GOT3 (cell line): ENCODE measurements at regions not wholly inside any gene's neighbourhood (a gene's known extent, or its start where the extent isn't known, plus 50 kb on each side); places are given as distances from the start of the nearest gene placed in this dataset.
"Not testable (repeated sequence)": the region's sequence is repeated elsewhere in the genome, so short reads cannot be mapped to it uniquely, and the experiment has no call there.

ENCODE experiments used
- DNase-seq: peaks from one replicate; lab custom pipeline; 2025; ENCODE audit warnings: mixed read lengths; lab: John Stamatoyannopoulos, UW

GRCh38 chr12:73951956-73952703 lies 585.5 kb upstream of the ATXN7L3B start:
- DNase-seq, result no peak

GRCh38 chr12:73964641-73965040 lies 573.0 kb upstream of the ATXN7L3B start:
- no peak for DNase-seq

- no peak for DNase-seq
Measured at GRCh38 chr12:73973486-73973885, 564.1 kb upstream of the ATXN7L3B start.

- no peak for DNase-seq
Measured at GRCh38 chr12:73984552-73984951, 553.1 kb upstream of the ATXN7L3B start.

GRCh38 chr12:73991138-73991537 lies 546.5 kb upstream of the ATXN7L3B start:
- no peak for DNase-seq

- no peak for DNase-seq
Measured at GRCh38 chr12:73998894-73999293, 538.7 kb upstream of the ATXN7L3B start.

- no peak for DNase-seq
Measured at GRCh38 chr12:74015118-74015517, 522.5 kb upstream of the ATXN7L3B start.

- DNase-seq, result not testable (repeated sequence)
Measured at GRCh38 chr12:74016324-74016723, 521.3 kb upstream of the ATXN7L3B start.

GRCh38 chr12:74018849-74019248 lies 518.8 kb upstream of the ATXN7L3B start:
- no peak for DNase-seq

- no peak for DNase-seq
Measured at GRCh38 chr12:74021937-74022336, 515.7 kb upstream of the ATXN7L3B start.

- DNase-seq, result no peak
Measured at GRCh38 chr12:74031045-74031444, 506.6 kb upstream of the ATXN7L3B start.

- DNase-seq, result no peak
Measured at GRCh38 chr12:74033531-74033930, 504.1 kb upstream of the ATXN7L3B start.

GRCh38 chr12:74039138-74039537 lies 498.5 kb upstream of the ATXN7L3B start:
- DNase-seq, result not testable (repeated sequence)

GRCh38 chr12:74043343-74043742 lies 494.3 kb upstream of the ATXN7L3B start:
- DNase-seq, result no peak

- DNase-seq, result no peak
Measured at GRCh38 chr12:74049348-74049747, 488.3 kb upstream of the ATXN7L3B start.

- DNase-seq, result no peak
Measured at GRCh38 chr12:74051848-74052247, 485.8 kb upstream of the ATXN7L3B start.

- no peak for DNase-seq
Measured at GRCh38 chr12:74066476-74066875, 471.2 kb upstream of the ATXN7L3B start.

GRCh38 chr12:74071182-74071581 lies 466.5 kb upstream of the ATXN7L3B start:
- no peak for DNase-seq

GRCh38 chr12:74076918-74077317 lies 460.7 kb upstream of the ATXN7L3B start:
- no peak for DNase-seq

GRCh38 chr12:74105434-74105833 lies 432.2 kb upstream of the ATXN7L3B start:
- DNase-seq, result no peak

GRCh38 chr12:74108729-74109128 lies 428.9 kb upstream of the ATXN7L3B start:
- DNase-seq, result no peak

GRCh38 chr12:74111688-74112360 lies 425.8 kb upstream of the ATXN7L3B start:
- no peak for DNase-seq

- DNase-seq, result no peak
Measured at GRCh38 chr12:74119811-74120362, 417.7 kb upstream of the ATXN7L3B start.
